IPS-18c (cell line): ENCODE measurements at regions not wholly inside any gene's neighbourhood (a gene's known extent, or its start where the extent isn't known, plus 50 kb on each side); places are given as distances from the start of the nearest gene placed in this dataset.
"Not testable (repeated sequence)": the region's sequence is repeated elsewhere in the genome, so short reads cannot be mapped to it uniquely, and the experiment has no call there.

Experiments used
- H3K4me3 ChIP-seq: 2 replicates; pipeline ENCODE4 v1.7.0; 2013; ENCODE audit warnings: low read depth, mild to moderate bottlenecking, low read length, moderate library complexity; ENCODE audit not compliant: insufficient read depth
- H3K9me3 ChIP-seq: one replicate; pipeline ENCODE4 v1.6.1; 2013; ENCODE audit warnings: mild to moderate bottlenecking, low read length, moderate library complexity; ENCODE audit not compliant: control insufficient read depth, insufficient read depth

GRCh38 chr11:123354371-123354975 is 75.6 kb upstream of the GRAMD1B start:
- no peaks in the 10 kb centered on the region for H3K9me3 ChIP-seq
- no peak overlapping the region for H3K4me3 ChIP-seq

DNA sequence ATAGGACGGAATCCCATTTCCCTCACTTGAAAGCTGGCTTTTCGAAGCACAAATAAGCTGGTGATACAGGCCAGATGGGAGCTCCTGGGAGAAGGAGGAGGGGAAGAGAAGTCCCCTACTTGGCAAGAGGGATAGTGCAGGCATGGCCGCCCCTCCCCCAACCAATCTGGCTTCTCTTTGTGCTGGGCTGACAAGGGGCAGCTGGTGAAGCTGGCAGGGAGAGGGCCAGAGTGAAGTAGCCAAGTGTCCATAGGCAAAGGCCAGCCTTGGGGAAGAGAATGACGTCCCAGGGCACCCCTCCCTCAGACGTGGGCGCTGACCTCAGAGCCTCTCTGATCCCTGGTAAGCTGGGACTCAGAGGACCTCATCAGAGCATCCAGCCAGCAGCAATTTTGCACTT is 78.7 kb upstream of the GRAMD1B start:
- no peak overlapping the region for H3K4me3 ChIP-seq
- no peaks in the 10 kb centered on the region for H3K9me3 ChIP-seq

DNA sequence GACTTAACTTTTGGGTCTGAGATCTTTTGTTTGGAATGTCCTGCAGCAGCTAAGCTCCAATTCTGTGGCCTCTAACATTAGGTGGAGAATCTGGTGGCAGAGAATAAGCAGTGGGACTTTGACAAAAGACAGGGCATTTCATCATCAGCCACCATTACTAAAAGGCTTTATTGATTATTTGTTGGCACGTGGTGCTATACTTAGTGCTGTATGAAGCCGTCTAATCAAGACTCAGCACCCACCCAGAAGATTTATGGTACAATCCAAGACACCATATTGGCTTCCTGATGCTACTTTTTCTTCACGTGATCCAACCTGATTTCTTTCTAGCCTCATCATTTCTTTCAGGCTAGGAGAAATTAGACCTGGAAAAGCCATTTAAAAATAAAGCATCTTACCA is 80.7 kb upstream of the GRAMD1B start:
- no peaks in the 10 kb centered on the region for H3K9me3 ChIP-seq
- H3K4me3 ChIP-seq = no peak overlapping the region

GRCh38 chr11:123344790-123345357 is 85.2 kb upstream of the GRAMD1B start:
- H3K9me3 ChIP-seq = no peaks in the 10 kb centered on the region

DNA sequence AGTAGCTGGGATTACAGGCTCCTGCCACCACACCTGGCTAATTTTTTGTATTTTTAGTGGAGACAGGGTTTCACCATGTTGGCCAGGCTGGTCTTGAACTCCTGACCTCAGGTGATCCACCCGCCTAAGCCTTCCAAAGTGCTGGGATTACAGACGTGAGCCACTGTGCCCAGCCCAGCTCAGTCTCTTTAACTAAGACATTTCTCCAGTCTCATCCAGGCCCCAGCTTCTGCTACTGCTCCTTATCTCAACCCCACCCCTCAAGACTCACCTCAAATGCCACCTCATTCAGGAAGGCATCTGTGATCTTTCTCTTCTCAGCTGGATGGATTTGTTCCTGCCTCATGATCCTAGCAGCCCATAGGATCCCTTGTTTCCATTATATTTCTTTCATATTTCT is 85.9 kb upstream of the GRAMD1B start:
- H3K4me3 ChIP-seq, H3K9me3 ChIP-seq: not testable (repeated sequence)

More at GRCh38 chr11:123344790-123345357, 85.2 kb upstream of the GRAMD1B start:
- H3K4me3 ChIP-seq = no peak overlapping the region

GRCh38 chr11:123338997-123339752 is 90.9 kb upstream of the GRAMD1B start:
- H3K9me3 ChIP-seq = no peaks in the 10 kb centered on the region
- no peak overlapping the region for H3K4me3 ChIP-seq

GRCh38 chr11:123338266-123338800 is 91.7 kb upstream of the GRAMD1B start:
- no peaks in the 10 kb centered on the region for H3K9me3 ChIP-seq
- H3K4me3 ChIP-seq = no peak overlapping the region

- H3K4me3 ChIP-seq = no peak overlapping the region
- H3K9me3 ChIP-seq = no peaks in the 10 kb centered on the region
Observed at GRCh38 chr11:123334925-123335324, 95.1 kb upstream of the GRAMD1B start.

DNA sequence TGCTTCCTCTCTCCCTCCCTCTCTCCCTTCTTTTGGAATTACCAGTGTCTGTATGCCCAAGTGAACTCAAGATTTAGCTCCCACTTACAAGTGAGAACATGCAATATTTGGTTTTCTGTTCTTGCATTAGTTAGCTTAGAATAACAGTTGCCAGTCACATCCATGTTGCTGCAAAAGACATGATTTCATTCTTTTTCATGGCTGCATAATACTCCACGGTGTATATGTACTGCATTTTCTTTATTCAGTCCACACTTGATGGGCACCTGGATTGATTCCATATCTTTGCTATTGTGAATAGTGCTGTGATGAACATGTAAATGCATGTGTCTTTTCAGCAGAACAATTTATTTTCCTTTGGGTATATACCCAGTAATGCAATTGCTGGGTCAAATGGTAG is 97.5 kb upstream of the GRAMD1B start:
- not testable (repeated sequence) for H3K9me3 ChIP-seq, H3K4me3 ChIP-seq

GRCh38 chr11:123330948-123331347 is 99.1 kb upstream of the GRAMD1B start:
- Histone ChIP-seq H3K9me3 (no peaks in the 10 kb centered on the region), H3K4me3 (no peak overlapping the region)

DNA sequence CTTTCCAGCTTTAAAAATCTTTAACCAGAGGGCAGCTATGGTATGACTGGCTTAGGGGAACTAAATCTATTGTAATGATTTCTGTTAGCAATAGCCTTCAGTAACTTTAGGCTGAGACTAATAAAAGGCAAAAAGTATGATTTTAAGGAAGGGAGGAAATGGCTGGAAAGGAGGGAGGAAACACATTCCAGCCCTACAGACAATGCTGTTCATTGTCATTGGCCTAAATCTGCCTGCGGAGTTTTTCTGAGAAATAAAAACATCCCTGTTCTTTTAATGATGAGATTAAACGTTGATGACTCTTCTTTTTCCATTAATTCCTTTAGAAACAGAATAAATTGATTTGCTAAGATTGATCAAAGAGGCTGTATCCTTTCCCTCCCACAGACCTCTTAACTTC is 99.6 kb upstream of the GRAMD1B start:
- H3K9me3 ChIP-seq = no peaks in the 10 kb centered on the region
- no peak overlapping the region for H3K4me3 ChIP-seq

DNA sequence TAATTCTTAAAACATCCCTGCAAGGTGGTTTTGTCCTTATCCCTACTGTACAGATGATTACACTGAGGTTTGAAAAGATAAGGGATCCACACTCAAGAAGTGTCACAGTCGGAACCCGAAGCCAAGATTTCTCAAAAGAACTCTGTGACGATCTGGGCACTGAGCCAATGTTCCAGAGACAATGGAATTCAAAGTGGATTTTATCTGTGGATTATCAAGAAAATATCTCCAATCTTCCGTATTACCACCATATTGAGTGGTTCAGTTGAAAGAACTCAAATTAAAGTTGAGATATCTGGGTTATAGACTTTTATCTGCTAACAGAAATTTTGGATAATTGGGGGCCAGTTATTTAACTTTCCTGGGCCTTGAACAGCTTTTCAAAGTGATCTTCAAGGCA is 100.0 kb upstream of the GRAMD1B start:
- H3K4me3 ChIP-seq = no peak overlapping the region
- H3K9me3 ChIP-seq = no peaks in the 10 kb centered on the region

- H3K4me3 ChIP-seq = no peak overlapping the region
- H3K9me3 ChIP-seq = no peaks in the 10 kb centered on the region
Observed at GRCh38 chr11:123328281-123328867, 101.7 kb upstream of the GRAMD1B start.

- H3K9me3 ChIP-seq = no peaks in the 10 kb centered on the region
- no peak overlapping the region for H3K4me3 ChIP-seq
Observed at GRCh38 chr11:123325533-123325932, 104.5 kb upstream of the GRAMD1B start.

- no peaks in the 10 kb centered on the region for H3K9me3 ChIP-seq
Observed at GRCh38 chr11:123323568-123323967, 106.5 kb upstream of the GRAMD1B start.

DNA sequence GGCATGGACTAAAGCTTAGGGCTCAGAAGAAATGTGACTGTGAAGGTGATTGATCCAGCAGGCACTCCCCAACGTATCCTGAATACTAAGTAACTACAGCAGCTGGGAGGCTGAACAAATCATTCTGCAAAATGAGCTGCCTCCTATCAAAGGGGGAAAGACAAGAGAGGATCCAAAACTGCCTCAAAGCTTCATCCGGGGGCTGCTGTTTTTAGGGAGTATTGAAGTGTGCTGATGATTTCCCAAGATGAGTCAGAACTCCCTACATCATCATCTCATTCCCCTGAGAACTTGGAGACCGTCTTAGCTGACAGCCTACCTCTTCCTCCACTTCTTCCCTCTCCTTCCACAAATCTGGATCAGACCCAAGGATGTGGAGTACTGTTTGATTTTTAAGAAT is 108.4 kb upstream of the GRAMD1B start:
- Histone ChIP-seq H3K4me3 (no peak overlapping the region), H3K9me3 (peaks cover 2% of the 10 kb centered on the region)

More at GRCh38 chr11:123323568-123323967, 106.5 kb upstream of the GRAMD1B start:
- H3K4me3 ChIP-seq = no peak overlapping the region

- no peak overlapping the region for H3K4me3 ChIP-seq
- peaks cover 2% of the 10 kb centered on the region for H3K9me3 ChIP-seq
Observed at GRCh38 chr11:123318623-123319022, 111.4 kb upstream of the GRAMD1B start.

DNA sequence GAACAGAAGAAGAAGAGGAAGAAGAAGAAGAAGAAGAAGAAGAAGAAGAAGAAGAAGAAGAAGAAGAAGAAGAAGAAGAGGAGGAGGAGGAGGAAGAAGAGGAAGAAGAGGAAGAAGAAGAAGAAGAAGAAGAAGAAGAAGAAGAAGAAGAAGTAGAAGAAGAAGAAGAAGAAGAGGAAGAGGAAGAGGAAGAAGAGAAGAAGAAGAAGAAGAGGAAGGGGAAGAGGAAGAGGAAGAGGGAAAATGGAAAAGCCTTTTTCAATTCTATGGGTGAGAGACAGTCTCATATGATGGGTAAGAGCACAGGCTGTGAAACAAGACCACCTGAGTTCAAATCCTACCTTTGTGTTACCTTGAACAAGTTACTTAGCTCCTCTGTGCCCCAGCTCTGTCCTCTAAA is 111.9 kb upstream of the GRAMD1B start:
- H3K9me3 ChIP-seq, H3K4me3 ChIP-seq: not testable (repeated sequence)
